Type B pancreatic cell (in vitro differentiated cells): ENCODE measurements at regions not wholly inside any gene's neighbourhood (a gene's known extent, or its start where the extent isn't known, plus 50 kb on each side); places are given as distances from the start of the nearest gene placed in this dataset.

Experiments used
- DNase-seq: peaks from one replicate; pipeline ENCODE4 v3.0.0; 2021; ENCODE audit warnings: mixed read lengths; ENCODE audit not compliant: unreplicated experiment; ENCODE audit errors: extremely low spot score
- H3K27ac Mint-ChIP-seq: 2 replicates; pipeline ENCODE4 v1.8.0; 2021; ENCODE audit warnings: mild to moderate bottlenecking, mixed read lengths
- H3K27me3 Mint-ChIP-seq: 2 replicates; pipeline ENCODE4 v1.8.0; 2021; ENCODE audit warnings: mixed read lengths
- H3K36me3 Mint-ChIP-seq: 2 replicates; pipeline ENCODE4 v1.8.0; 2021; ENCODE audit warnings: mixed read lengths
- H3K4me1 Mint-ChIP-seq: one replicate; pipeline ENCODE4 v1.8.0; 2021; ENCODE audit warnings: mixed read lengths; ENCODE audit not compliant: unreplicated experiment
- H3K4me3 Mint-ChIP-seq: 2 replicates; pipeline ENCODE4 v1.8.0; 2021; ENCODE audit warnings: mild to moderate bottlenecking, mixed read lengths
- H3K9me3 Mint-ChIP-seq: 2 replicates; pipeline ENCODE4 v1.8.0; 2021; ENCODE audit warnings: mixed read lengths
- TF ChIP-seq, protein P1 (sequence below): fragments of 200-600 bp; sonication (generic); conservative IDR thresholded peaks from 2 replicates; pipeline ENCODE4 v1.5.0; 2021; ENCODE audit warnings: antibody characterized with exemption, mild to moderate bottlenecking

GRCh38 chr6:153489479-153489878 is 358.4 kb upstream of the RGS17 start:
- H3K9me3 Mint-ChIP-seq: peaks cover 3% of the 10 kb centered on the region
- H3K36me3 Mint-ChIP-seq: no peaks in the 10 kb centered on the region
- no peaks in the 10 kb centered on the region for H3K27me3 Mint-ChIP-seq
- DNase-seq: no peak
- H3K4me1 Mint-ChIP-seq: peaks cover 4% of the 10 kb centered on the region
- no peak overlapping the region for H3K4me3 Mint-ChIP-seq
- no peak overlapping the region for H3K27ac Mint-ChIP-seq
- TF ChIP-seq, protein P1, sequence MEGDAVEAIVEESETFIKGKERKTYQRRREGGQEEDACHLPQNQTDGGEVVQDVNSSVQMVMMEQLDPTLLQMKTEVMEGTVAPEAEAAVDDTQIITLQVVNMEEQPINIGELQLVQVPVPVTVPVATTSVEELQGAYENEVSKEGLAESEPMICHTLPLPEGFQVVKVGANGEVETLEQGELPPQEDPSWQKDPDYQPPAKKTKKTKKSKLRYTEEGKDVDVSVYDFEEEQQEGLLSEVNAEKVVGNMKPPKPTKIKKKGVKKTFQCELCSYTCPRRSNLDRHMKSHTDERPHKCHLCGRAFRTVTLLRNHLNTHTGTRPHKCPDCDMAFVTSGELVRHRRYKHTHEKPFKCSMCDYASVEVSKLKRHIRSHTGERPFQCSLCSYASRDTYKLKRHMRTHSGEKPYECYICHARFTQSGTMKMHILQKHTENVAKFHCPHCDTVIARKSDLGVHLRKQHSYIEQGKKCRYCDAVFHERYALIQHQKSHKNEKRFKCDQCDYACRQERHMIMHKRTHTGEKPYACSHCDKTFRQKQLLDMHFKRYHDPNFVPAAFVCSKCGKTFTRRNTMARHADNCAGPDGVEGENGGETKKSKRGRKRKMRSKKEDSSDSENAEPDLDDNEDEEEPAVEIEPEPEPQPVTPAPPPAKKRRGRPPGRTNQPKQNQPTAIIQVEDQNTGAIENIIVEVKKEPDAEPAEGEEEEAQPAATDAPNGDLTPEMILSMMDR: no peak

GRCh38 chr6:153488267-153488666 is 357.2 kb upstream of the RGS17 start:
- Mint-ChIP-seq H3K4me3 (no peak overlapping the region), H3K27ac (no peak overlapping the region), H3K36me3 (no peaks in the 10 kb centered on the region), H3K9me3 (peaks cover 3% of the 10 kb centered on the region), H3K4me1 (peaks cover 4% of the 10 kb centered on the region), H3K27me3 (no peaks in the 10 kb centered on the region)
- no peak for DNase-seq
- TF ChIP-seq, protein P1: no peak

DNA sequence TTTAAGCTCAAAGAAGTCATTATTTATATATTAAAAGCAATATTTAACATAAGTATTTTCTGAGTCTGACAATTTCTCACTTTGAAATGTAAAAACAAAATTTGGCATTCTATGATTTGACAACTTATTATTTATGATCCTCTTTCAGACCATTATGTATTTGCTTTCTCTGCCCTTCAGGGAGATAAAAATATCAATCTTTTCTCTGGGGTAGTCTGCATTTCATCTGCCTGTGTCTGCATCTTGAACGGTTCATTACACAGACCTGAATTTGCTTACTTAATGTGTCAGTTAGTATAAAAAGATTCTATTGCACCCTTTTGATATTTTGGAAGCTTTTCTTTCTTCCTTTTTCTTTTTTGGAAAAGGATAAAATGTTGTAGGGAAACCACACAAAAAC is 354.0 kb upstream of the RGS17 start:
- peaks cover 5% of the 10 kb centered on the region for H3K4me1 Mint-ChIP-seq
- no peaks in the 10 kb centered on the region for H3K27me3 Mint-ChIP-seq
- no peak overlapping the region for H3K4me3 Mint-ChIP-seq
- H3K9me3 Mint-ChIP-seq: peaks cover 3% of the 10 kb centered on the region
- TF ChIP-seq, protein P1: no peak
- no peaks in the 10 kb centered on the region for H3K36me3 Mint-ChIP-seq
- DNase-seq: no peak
- H3K27ac Mint-ChIP-seq: no peak overlapping the region

- no peak overlapping the region for H3K27ac Mint-ChIP-seq
- H3K9me3 Mint-ChIP-seq: peaks cover 2% of the 10 kb centered on the region
- H3K36me3 Mint-ChIP-seq: no peaks in the 10 kb centered on the region
- peaks cover 5% of the 10 kb centered on the region for H3K4me1 Mint-ChIP-seq
- TF ChIP-seq, protein P1: no peak
- H3K4me3 Mint-ChIP-seq: no peak overlapping the region
- DNase-seq: no peak
- H3K27me3 Mint-ChIP-seq: no peaks in the 10 kb centered on the region
These were observed 353.0 kb upstream of the RGS17 start for GRCh38 chr6:153484056-153484455.

GRCh38 chr6:153476243-153476642 is 345.2 kb upstream of the RGS17 start:
- Mint-ChIP-seq H3K27me3 (no peaks in the 10 kb centered on the region), H3K36me3 (no peaks in the 10 kb centered on the region), H3K4me1 (peaks cover 12% of the 10 kb centered on the region), H3K27ac (no peak overlapping the region), H3K4me3 (no peak overlapping the region), H3K9me3 (no peaks in the 10 kb centered on the region)
- TF ChIP-seq, protein P1: no peak
- no peak for DNase-seq

DNA sequence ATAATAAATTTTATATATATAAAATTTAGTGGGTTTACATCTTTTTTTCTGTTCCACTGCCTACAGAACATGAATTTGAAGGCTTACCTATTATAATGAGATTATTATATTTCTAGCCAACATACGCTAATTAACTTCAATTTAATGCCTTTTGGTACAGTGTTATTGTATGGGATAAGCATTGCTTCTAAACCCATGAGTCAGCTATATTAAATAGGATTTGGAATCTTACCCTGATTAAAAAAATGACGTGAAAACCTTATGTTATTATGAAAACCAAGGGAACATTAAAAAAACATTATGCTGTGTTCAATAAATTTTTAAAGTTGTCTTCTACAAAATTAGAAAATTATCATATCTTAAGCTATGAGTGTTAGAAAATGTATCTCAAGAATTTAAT is 334.0 kb upstream of the RGS17 start:
- H3K9me3 Mint-ChIP-seq: peaks cover 4% of the 10 kb centered on the region
- no peaks in the 10 kb centered on the region for H3K27me3 Mint-ChIP-seq
- H3K36me3 Mint-ChIP-seq: no peaks in the 10 kb centered on the region
- no peaks in the 10 kb centered on the region for H3K4me1 Mint-ChIP-seq
- TF ChIP-seq, protein P1: no peak
- no peak overlapping the region for H3K4me3 Mint-ChIP-seq
- DNase-seq: no peak
- no peak overlapping the region for H3K27ac Mint-ChIP-seq
